CD14-positive monocyte (primary cell): ENCODE measurements at regions not wholly inside any gene's neighbourhood (a gene's known extent, or its start where the extent isn't known, plus 50 kb on each side); places are given as distances from the start of the nearest gene placed in this dataset.

Experiments used
- DNase-seq, 3 donors: peaks; one replicate each; pipeline ENCODE4 v3.0.0-alpha.2; 2011 to 2022
- H2AFZ ChIP-seq: 2 replicates; pipeline ENCODE4 v1.6.0; 2012; ENCODE audit warnings: mild to moderate bottlenecking, low read depth, low read length, inconsistent platforms; ENCODE audit not compliant: insufficient read depth, poor library complexity, severe bottlenecking
- H3K27ac ChIP-seq, 2 donors: 1 replicate in 1 of 2; 2 replicates in 1 of 2; pipeline ENCODE4 v1.5.1; 2012 to 2013; ENCODE audit warnings: low read length in 2 of 2, control low read depth in 1 of 2, inconsistent platforms in 1 of 2, low read depth in 1 of 2, mild to moderate bottlenecking in 1 of 2
- H3K27me3 ChIP-seq, 2 donors: one replicate each; pipeline versions ENCODE4 v1.6.0 to v1.6.1; 2011 to 2013; ENCODE audit warnings: low read length in 2 of 2; ENCODE audit not compliant: control insufficient read depth in 2 of 2, insufficient read depth in 2 of 2
- H3K36me3 ChIP-seq, 2 donors: replicated peaks in 1 of 2; 1 replicate in 1 of 2; 2 replicates in 1 of 2; pipeline versions ENCODE4 v1.5.1 to v1.6.1; 2012 to 2013; ENCODE audit warnings: low read length in 2 of 2, control low read depth in 1 of 2, inconsistent platforms in 1 of 2, mild to moderate bottlenecking in 1 of 2; ENCODE audit not compliant: insufficient read depth in 2 of 2, control insufficient read depth in 1 of 2
- H3K4me1 ChIP-seq, 2 donors: 1 replicate in 1 of 2; 2 replicates in 1 of 2; pipeline versions ENCODE4 v1.5.1 to v1.6.1; 2012 to 2013; ENCODE audit warnings: low read length in 2 of 2, control low read depth in 1 of 2, inconsistent platforms in 1 of 2, mild to moderate bottlenecking in 1 of 2, moderate library complexity in 1 of 2; ENCODE audit not compliant: insufficient read depth in 2 of 2, control insufficient read depth in 1 of 2
- H3K4me2 ChIP-seq: replicated peaks from 2 replicates; pipeline ENCODE3; 2012; ENCODE audit warnings: low read length, moderate library complexity, mild to moderate bottlenecking; ENCODE audit not compliant: poor library complexity, severe bottlenecking; ENCODE audit errors: extremely low read depth
- H3K4me3 ChIP-seq, 3 experiments: fragments of 200-600 bp in 1 of 3; sonication (generic) in 1 of 3; replicated peaks in 1 of 3; 1 replicate in 2 of 3; 2 replicates in 1 of 3; pipeline ENCODE4 v1.5.1; 2011 to 2013; ENCODE audit warnings: low read length in 3 of 3, mild to moderate bottlenecking in 3 of 3, control low read depth in 2 of 3, low read depth in 2 of 3, inconsistent platforms in 1 of 3, moderate library complexity in 1 of 3
- H3K79me2 ChIP-seq: 2 replicates; pipeline ENCODE4 v1.6.0; 2012; ENCODE audit warnings: mild to moderate bottlenecking, control low read depth, inconsistent platforms, low read length, moderate library complexity; ENCODE audit not compliant: insufficient read depth
- H3K9ac ChIP-seq: 2 replicates; pipeline ENCODE4 v1.6.0; 2017; ENCODE audit warnings: low read length, mild to moderate bottlenecking; ENCODE audit not compliant: insufficient read depth, poor library complexity, severe bottlenecking
- H3K9me3 ChIP-seq, 2 donors: replicated peaks in 1 of 2; 1 replicate in 1 of 2; 2 replicates in 1 of 2; pipeline versions ENCODE4 v1.5.1 to v1.6.1; 2012 to 2013; ENCODE audit warnings: low read length in 2 of 2, control low read depth in 1 of 2; ENCODE audit not compliant: control insufficient read depth in 1 of 2, insufficient read depth in 1 of 2
- H4K20me1 ChIP-seq: 2 replicates; pipeline ENCODE4 v1.6.0; 2012; ENCODE audit warnings: mild to moderate bottlenecking, low read length, control low read depth, moderate library complexity; ENCODE audit not compliant: insufficient read depth
- H3K27ac Mint-ChIP-seq, 7 donors: one replicate each; pipeline ENCODE4 v1.8.0; 2020; ENCODE audit warnings: mild to moderate bottlenecking in 7 of 7, mixed read lengths in 7 of 7, moderate library complexity in 6 of 7, inconsistent platforms in 2 of 7
- H3K27me3 Mint-ChIP-seq, 3 donors: one replicate each; pipeline ENCODE4 v1.8.0; 2021 to 2022; ENCODE audit warnings: low read depth in 3 of 3, mild to moderate bottlenecking in 3 of 3, mixed read lengths in 3 of 3, moderate library complexity in 3 of 3, inconsistent platforms in 1 of 3
- H3K36me3 Mint-ChIP-seq, 2 donors: one replicate each; pipeline ENCODE4 v1.8.0; 2020; ENCODE audit warnings: mixed read lengths in 2 of 2, inconsistent platforms in 1 of 2, mild to moderate bottlenecking in 1 of 2
- H3K4me1 Mint-ChIP-seq: one replicate; pipeline ENCODE4 v1.8.0; 2020; ENCODE audit warnings: mild to moderate bottlenecking, mixed read lengths
- H3K4me3 Mint-ChIP-seq, 2 donors: one replicate each; pipeline ENCODE4 v1.8.0; 2020; ENCODE audit warnings: mild to moderate bottlenecking in 2 of 2, mixed read lengths in 2 of 2, moderate library complexity in 1 of 2
- H3K9me3 Mint-ChIP-seq, 7 donors: one replicate each; pipeline ENCODE4 v1.8.0; 2020 to 2022; ENCODE audit warnings: mixed read lengths in 7 of 7, mild to moderate bottlenecking in 6 of 7, moderate library complexity in 6 of 7, inconsistent platforms in 2 of 7
- CTCF ChIP-seq: fragments of 200-600 bp; IDR thresholded peaks from one replicate; pipeline ENCODE4 v1.8.0; 2022; ENCODE audit warnings: antibody characterized with exemption, mild to moderate bottlenecking
- WGBS: methylation state at CpG from one replicate; pipeline ENCODE4 v1.1.5; 2013; ENCODE audit warnings: missing lambda C conversion rate; ENCODE audit not compliant: insufficient coverage; 5-methylcytosine and 5-hydroxymethylcytosine counted together
- intact Hi-C, 2 donors: fragments of 100-400 bp; cut with micrococcal nuclease; formaldehyde crosslinking; loops; one replicate each; pipeline versions ENCODE4 v1.15.0 to v1.15.1; 2023

GRCh38 chr2:19568809-19569208 is 210.4 kb upstream of the OSR1 start:
- no peaks in the 10 kb centered on the region for H3K9me3 ChIP-seq
- H3K79me2 ChIP-seq: no peaks in the 10 kb centered on the region
- no peak overlapping the region for H3K27ac ChIP-seq
- DNase-seq: no peak
- no peak overlapping the region for H3K4me3 ChIP-seq
- no peak overlapping the region for H3K27ac Mint-ChIP-seq
- no peaks in the 10 kb centered on the region for H3K36me3 Mint-ChIP-seq
- TF ChIP-seq CTCF: no peak
- no peaks in the 10 kb centered on the region for H3K36me3 ChIP-seq
- H3K4me1 Mint-ChIP-seq: no peaks in the 10 kb centered on the region
- peaks cover 0 to 8% (median 5%) of the 10 kb centered on the region in 7 donors for H3K9me3 Mint-ChIP-seq
- no peak overlapping the region for H3K4me3 Mint-ChIP-seq
- no peaks in the 10 kb centered on the region for H4K20me1 ChIP-seq
- no peak overlapping the region for H3K4me2 ChIP-seq
- no peaks in the 10 kb centered on the region for H3K27me3 ChIP-seq
- intact Hi-C loops: no loop called here
- H3K9ac ChIP-seq: no peak overlapping the region
- no peak overlapping the region for H2AFZ ChIP-seq
- no peaks in the 10 kb centered on the region for H3K4me1 ChIP-seq
- 70% methylated on average over 2 of the region's 5 CpGs for WGBS
- peaks cover 0 to 1% (median 1%) of the 10 kb centered on the region in 3 donors for H3K27me3 Mint-ChIP-seq

- Histone ChIP-seq H3K9me3 (no peaks in the 10 kb centered on the region), H3K4me3 (no peak overlapping the region), H2AFZ (no peak overlapping the region), H3K27ac (no peak overlapping the region), H3K27me3 (no peaks in the 10 kb centered on the region), H3K36me3 (no peaks in the 10 kb centered on the region), H3K79me2 (no peaks in the 10 kb centered on the region), H3K4me2 (no peak overlapping the region), H3K4me1 (no peaks in the 10 kb centered on the region), H4K20me1 (no peaks in the 10 kb centered on the region), H3K9ac (no peak overlapping the region)
- H3K27me3 Mint-ChIP-seq: peaks cover 0 to 5% (median 0%) of the 10 kb centered on the region in 3 donors
- H3K9me3 Mint-ChIP-seq: peaks cover 0 to 4% (median 0%) of the 10 kb centered on the region in 7 donors
- no peak overlapping the region for H3K27ac Mint-ChIP-seq
- no peak overlapping the region for H3K4me3 Mint-ChIP-seq
- no peaks in the 10 kb centered on the region for H3K4me1 Mint-ChIP-seq
- intact Hi-C loops: no loop called here
- no peak for TF ChIP-seq CTCF
- no peak for DNase-seq
- no peaks in the 10 kb centered on the region for H3K36me3 Mint-ChIP-seq
Observed at GRCh38 chr2:19560785-19561184, 202.4 kb upstream of the OSR1 start.
